AG09309 (cell line): ENCODE measurements at regions not wholly inside any gene's neighbourhood (a gene's known extent, or its start where the extent isn't known, plus 50 kb on each side); places are given as distances from the start of the nearest gene placed in this dataset.

ENCODE experiments used
- DNase-seq: peaks from one replicate; pipeline ENCODE4 v3.0.0-alpha.2; 2010; ENCODE audit warnings: low read depth
- H3K4me3 ChIP-seq: 2 replicates; pipeline ENCODE4 v1.5.1; 2011; ENCODE audit warnings: mild to moderate bottlenecking, low read depth, low read length, moderate library complexity; ENCODE audit not compliant: control insufficient read depth
- TF ChIP-seq, protein P1 (sequence below): IDR thresholded peaks from 2 replicates; pipeline ENCODE4 v1.5.1; 2011; ENCODE audit warnings: mild to moderate bottlenecking, low read depth, low read length, inconsistent platforms; ENCODE audit not compliant: insufficient read depth, control insufficient read depth; ENCODE audit errors: missing control alignments

DNA sequence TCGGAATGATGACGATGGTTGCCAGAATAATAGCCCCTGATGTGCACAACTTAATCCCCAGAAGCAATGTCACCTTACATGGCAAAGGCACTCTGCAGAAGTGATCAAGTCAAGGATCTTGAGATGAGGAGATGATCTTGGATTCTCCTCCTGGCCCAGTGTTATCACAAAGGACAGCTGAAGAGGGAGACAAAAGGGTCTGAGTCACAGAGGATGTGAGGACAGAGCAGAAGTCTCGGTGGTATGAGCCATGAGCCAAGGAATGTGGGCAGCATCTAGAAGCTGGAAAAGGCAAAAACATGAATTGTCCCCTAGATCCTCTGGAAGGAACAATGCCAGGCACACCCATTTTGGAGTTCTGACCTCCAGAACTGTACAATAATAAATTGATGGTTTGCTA lies 358.5 kb downstream of the MYCN start:
- DNase-seq = no peak
- no peak overlapping the region for H3K4me3 ChIP-seq
- TF ChIP-seq, protein P1, sequence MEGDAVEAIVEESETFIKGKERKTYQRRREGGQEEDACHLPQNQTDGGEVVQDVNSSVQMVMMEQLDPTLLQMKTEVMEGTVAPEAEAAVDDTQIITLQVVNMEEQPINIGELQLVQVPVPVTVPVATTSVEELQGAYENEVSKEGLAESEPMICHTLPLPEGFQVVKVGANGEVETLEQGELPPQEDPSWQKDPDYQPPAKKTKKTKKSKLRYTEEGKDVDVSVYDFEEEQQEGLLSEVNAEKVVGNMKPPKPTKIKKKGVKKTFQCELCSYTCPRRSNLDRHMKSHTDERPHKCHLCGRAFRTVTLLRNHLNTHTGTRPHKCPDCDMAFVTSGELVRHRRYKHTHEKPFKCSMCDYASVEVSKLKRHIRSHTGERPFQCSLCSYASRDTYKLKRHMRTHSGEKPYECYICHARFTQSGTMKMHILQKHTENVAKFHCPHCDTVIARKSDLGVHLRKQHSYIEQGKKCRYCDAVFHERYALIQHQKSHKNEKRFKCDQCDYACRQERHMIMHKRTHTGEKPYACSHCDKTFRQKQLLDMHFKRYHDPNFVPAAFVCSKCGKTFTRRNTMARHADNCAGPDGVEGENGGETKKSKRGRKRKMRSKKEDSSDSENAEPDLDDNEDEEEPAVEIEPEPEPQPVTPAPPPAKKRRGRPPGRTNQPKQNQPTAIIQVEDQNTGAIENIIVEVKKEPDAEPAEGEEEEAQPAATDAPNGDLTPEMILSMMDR = no peak

DNA sequence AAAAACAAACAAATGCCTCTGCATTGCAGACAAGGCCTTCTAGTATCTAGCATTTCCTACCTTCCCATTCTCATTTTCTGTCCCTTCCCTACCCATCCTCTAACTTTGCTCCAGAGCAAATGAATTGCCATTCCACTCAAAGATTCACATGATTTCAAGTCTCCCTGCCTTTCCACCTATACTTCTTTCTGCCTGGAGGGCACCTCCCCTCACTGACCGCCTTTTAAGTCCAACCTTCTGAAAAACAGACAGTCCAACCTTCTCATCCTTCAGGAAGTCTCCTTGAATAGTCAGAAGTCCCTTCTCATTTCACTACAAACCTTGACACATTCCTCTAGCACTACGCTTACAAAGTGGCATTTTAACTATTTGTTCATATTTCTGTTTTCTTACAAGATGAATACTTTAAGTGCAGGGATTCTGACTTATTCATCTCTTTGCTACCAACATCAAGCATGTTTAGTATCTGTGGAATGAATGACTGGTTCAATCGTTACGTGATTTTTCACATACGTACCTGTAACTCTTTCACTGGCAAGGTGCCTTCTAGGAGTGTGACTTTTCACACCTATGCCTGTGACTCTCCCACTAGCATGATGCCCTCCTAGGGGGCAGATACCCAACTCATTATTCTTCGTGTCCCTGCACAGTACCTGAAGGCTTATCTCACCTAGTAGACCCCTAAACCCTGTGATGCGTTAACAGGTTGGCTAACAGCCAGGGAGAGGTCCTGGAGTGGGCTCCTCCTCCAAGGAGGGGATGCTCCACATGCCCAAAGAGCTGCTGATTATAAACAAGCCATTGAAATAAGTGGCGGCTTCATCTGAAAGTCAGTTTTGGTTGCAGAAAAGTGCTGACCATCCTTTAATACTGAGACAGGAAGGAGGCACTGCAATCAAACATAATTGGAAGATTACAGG lies 356.2 kb downstream of the MYCN start:
- DNase-seq = no peak
- no peak overlapping the region for H3K4me3 ChIP-seq
- TF ChIP-seq, protein P1 = no peak

DNA sequence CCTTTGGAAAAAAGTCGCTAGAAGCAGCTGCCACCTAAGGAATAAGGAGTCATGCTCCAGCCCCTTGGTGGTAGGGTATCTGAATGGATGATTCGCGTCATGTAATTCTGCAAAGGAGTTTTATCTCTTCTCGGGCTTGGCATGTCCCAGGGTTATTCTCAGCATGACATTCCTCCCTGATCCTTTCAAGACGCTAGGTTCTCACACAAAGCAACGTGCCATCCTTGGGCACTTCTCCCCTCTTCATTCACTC lies 355.6 kb downstream of the MYCN start:
- no peak for DNase-seq
- TF ChIP-seq, protein P1 = no peak
- H3K4me3 ChIP-seq = no peak overlapping the region

DNA sequence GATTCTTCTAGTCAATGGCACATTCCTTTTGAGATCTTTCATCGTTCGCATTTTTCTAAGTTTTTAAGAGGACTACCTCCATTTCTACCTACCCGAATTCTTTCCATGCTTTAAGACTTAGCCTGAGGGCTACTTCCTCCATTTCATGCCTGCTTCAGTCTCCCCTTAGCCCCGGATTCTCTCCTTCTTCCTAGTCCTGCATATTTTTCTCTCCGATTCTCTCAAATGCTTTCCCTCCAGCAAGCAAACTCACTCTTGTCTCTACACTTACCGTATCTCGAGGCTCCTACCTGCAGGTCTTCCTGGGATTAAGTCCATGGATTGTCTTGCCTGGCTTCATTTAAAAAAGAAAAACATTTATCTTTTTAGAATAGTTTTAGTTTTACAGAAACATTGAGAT lies 354.4 kb downstream of the MYCN start:
- TF ChIP-seq, protein P1 = no peak
- DNase-seq = no peak
- no peak overlapping the region for H3K4me3 ChIP-seq

- TF ChIP-seq, protein P1 = no peak
- DNase-seq = no peak
- no peak overlapping the region for H3K4me3 ChIP-seq
Measured at GRCh38 chr2:16293871-16294270, 353.5 kb downstream of the MYCN start.

- TF ChIP-seq, protein P1 = no peak
- no peak for DNase-seq
- H3K4me3 ChIP-seq = no peak overlapping the region
Measured at GRCh38 chr2:16293398-16293797, 353.0 kb downstream of the MYCN start.
